HG03025 (cell line): ENCODE measurements at regions not wholly inside any gene's neighbourhood (a gene's known extent, or its start where the extent isn't known, plus 50 kb on each side); places are given as distances from the start of the nearest gene placed in this dataset.

ENCODE experiments used
- ATAC-seq: cut with Tn5 transposase; IDR thresholded peaks from one replicate; pipeline ENCODE4 v1.9.1; 2021; ENCODE audit warnings: mild to moderate bottlenecking, moderate library complexity; ENCODE audit not compliant: unreplicated experiment, low FRiP score

DNA sequence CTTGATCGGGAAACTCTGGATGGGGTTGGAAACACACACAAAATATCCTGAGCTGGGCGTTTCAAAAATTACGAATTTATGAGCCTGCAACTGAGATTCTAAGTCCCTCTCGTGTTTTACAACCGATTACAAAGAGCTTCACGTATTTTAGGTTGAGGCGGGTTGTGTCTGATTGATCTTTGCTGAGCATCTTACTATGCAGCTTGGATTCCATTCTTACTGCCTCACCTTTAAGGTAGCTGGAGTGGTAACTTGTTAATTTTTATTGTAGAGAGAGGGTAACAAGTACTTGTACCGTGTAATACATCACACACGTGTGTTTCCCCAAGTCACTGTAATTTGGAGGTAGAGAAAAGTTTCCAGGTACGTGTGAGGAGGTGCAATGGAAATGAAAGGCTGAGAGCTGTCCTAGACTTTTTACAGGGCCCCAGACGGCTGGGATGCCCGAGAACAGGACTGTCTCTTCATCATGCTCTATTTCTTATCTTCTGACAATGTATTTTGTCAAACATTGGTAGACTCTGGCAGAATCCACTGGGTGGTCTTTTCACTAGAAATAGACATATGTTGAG is 97.8 kb upstream of the TENM3 start:
- ATAC-seq: no peak

DNA sequence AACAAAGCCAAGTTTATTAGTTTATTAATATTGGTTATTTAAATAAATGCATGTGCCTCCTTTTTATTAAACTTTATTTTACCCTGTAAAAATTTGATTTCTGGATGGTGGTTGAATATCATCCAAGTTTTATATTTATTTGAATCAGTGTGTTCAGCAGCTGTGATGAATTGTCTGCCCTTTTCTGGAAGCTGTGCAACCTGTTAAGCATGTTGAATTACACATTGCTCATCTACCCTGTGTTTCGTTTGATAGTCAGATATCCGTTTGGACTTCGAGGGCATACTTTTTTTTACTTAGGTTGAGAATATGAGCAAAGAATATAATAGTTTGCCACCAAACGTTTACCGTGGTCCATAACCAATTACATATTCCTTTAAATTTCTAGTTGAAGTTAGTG is 95.8 kb upstream of the TENM3 start:
- ATAC-seq: no peak

DNA sequence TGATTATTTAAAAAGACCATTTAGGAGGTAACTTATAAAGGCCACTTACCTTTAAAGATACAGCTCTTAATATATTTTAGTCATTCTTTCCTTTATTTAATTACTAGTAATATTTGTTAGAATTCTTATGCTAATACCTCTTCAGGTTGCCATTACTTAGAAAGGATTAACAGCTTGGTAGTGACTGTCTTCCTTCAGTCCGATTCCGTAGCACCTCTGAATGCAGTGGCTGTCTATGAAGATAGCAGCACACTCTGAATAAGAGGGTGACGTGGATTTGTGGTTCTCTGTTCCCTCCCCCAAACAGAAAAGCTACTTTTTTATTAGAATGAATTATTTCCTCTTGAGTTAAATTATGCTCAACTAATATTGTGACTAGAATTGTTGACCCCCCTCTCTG is 92.6 kb upstream of the TENM3 start:
- no peak for ATAC-seq

DNA sequence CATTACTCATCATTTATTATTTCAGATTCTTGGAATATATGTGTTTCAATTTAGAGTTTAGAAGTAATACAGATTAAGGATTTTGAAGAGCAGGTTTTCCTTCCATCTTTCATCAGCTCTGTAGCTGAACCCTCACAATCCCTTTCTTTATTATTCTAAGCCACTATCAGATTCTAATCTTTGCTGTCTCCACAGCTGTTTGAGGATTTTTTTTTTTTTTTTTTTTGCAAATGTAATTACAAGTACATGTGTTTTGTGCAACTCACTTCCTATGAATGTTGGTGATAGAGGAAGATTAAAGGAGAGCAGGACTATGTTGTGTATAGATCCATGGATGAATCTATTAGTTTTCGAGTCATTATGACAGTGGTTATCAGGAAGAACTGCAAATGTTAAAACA is 87.4 kb upstream of the TENM3 start:
- ATAC-seq: no peak

DNA sequence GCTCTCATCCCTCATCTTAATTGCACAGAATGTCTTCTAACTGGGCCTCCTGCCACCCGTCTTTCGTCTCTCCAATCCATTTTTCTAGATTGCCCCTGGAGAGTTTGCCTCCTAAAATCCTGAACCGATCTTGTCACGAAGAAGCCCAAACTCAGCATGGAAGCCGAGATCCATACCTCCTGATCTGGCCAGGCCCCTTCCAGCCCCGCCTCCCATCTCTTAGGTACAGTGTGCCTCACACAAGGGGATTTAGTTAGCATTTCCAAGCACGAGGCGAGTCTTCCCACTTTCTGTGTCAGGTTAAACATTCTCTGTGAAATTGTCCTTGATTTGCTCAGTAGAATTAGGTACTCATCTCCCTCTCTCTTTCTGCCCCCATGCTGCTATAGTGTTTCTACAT is 80.0 kb upstream of the TENM3 start:
- ATAC-seq: no peak

DNA sequence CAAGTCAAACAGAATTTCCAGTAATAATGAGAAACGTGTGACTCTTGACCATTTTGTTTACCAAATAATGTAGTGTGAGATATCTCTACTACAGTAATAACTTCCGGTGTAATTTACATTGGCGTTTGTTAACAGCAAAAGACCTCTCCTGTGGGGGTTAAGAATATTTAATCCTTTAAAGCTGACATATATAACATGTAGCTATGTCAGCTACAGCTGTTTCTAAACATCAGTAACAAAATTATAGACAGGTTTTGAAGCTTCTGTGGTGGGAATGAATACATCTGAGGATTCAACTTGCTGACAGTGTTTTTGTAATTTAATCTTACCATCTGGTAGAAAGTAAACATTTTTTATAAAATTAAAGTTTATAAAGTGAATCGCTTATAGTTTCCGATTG is 73.6 kb upstream of the TENM3 start:
- ATAC-seq: no peak

DNA sequence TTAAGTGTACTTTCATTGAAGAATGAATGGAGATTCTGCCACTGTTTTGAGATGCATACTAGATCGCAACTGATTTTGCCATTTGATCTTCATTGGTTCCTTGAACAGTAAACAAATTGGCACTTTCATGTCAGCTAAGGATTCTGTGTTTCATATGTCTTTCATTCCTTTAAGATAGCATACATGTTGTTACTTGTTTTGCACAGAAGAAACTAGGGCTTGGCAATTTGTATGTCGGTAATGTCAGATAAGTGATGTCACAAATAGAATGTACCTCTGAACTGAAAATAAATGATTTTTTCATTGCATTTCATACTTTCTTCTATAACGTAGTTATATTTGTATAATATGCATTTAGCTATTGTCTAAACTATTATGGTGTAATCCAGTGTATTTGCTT is 73.2 kb upstream of the TENM3 start:
- no peak for ATAC-seq

DNA sequence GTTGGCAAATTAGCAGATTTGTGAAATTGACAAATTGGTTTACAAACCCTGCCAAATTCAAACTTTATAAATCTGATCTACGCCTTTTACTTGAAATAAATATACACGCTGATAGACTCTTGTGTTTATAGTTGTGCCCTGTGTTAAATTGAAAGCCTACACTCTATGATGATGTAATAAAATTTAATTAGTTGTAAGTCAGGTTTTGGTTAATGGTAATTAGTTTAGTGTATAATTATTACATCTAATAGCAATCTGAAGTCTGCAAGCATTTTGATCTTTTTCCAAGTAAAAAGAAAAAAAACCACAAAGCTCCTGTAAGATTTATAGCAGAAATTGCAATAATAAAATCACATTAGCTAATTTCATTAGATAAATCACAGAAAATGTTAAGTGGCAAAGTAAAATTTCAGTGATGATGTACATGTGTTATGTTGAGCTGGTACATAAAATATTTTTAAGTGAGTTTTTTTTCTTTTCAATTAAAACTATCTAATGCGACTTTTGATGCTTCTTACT is 72.7 kb upstream of the TENM3 start:
- no peak for ATAC-seq

DNA sequence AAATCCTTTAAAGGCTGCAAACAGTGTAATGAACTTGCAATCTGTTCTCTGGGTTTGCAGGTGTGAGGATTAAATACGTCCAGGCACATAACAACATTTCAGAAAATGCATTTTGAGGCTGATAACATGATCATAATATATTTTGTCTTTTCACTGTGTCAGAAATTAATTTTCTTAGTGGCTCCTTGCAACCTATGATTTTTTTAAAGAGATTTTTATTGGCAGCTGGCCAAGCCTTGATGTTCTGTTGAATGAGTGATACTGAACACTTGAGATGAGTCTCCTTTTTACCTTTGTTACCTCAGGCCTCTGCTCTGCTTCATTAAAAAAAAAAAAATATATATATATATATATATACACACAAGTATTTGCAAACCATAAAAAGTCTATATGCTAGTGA is 68.2 kb upstream of the TENM3 start:
- ATAC-seq: no peak

DNA sequence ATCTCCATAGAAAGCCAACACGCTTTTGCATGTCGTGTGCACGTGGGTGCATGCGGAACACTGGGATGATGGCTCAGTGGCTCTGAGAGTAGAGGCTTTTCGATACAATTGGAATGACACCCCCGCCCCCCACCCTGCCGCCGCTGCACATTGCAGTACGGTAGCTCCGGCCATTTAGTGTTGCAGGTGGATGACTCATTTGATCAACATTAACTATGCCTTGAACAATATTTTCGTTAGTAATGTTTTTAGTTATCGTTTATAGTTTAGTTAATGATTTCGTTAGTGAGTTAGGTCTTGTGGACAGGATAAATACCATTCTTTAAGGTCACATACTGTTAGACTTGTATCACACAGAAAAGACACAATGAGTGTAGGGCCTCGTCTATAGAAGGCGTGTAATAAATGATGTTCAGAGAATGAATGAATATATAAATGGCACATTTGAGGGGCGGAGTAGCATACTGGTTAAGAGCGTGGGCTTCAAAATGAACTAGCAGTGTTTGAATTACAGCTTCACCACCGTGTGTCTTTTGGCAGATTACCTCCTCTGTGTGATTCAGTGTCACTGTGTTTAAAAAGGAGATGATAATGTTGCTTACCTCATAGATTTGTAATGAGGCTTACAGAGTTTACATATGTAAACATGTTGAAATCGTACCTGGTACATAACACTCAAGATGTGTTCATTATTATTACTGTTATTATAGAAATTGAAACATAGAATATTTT is 67.2 kb upstream of the TENM3 start:
- no peak for ATAC-seq

DNA sequence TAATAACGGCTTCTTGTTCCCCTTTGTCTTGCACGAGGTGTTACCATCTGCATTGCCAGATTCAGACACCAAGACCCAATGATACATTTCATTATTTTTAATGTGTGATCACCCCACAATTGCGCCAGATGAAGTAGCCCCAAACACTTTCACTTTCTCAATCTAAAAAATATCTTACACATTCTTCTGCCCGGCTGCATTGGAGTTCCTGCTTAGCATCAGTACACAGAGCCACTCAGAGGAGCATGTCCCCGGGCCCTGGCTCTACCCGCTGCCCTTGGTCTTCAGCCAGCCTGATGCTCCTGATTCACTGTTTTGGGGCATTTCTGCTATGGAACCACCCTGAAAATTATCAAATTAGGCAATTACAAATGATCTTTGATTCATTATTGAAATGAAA is 66.0 kb upstream of the TENM3 start:
- no peak for ATAC-seq

DNA sequence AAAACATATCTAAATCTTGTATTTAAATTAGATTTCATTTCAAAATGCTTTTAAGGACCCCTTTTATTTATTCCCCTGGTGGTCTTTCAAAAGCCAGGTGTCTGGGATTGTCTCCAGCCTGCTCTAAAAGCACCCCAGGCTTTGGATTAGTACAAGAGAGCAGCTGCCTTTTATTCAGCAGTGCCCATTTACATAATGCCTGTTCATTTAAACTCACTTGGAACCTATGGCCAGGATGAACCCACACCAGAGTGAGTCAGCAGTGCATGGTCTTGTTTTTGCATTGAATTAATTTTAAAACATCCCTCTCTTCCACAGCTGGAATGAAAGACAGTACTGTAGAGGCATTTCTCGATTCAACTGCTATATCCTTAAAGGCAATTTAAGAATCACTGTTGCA is 64.1 kb upstream of the TENM3 start:
- ATAC-seq: no peak

DNA sequence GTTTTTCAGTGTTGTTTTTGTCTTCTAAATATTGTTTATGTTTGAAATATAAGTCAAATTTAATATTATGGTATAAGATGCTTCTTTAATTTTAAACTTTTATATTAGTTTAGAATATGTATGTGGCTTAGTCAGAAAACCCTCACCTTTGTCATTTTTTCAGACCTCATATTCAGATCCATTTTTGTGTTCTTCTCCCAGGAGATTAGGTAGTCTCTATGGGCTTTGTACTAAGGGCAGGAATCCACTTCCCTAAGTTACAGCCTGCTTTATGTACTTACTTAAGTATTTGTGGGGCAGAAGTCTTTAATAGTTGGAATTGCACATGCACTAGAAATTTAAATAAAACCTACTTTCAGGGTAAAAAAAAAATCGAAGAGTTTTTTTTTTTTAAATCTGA is 63.5 kb upstream of the TENM3 start:
- ATAC-seq: no peak

DNA sequence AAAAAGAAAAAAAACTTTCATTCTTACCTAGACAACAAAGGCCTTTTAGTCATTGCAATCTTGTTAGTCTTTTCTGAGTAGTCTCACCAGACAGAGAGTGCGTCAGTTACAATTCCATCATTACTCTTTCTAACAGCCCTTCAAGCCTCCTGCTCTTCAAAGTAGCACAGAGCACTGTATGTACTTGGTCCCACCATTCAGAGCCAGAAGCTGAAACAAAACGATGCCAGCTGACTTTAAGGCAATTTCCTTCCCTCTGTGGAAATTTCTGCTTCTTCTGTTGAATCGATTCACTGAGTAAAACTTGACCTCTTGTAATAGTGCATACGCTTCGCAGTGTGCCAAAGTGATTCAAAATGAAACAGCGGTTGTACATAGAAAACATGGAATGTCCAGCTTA is 57.7 kb upstream of the TENM3 start:
- no peak for ATAC-seq

DNA sequence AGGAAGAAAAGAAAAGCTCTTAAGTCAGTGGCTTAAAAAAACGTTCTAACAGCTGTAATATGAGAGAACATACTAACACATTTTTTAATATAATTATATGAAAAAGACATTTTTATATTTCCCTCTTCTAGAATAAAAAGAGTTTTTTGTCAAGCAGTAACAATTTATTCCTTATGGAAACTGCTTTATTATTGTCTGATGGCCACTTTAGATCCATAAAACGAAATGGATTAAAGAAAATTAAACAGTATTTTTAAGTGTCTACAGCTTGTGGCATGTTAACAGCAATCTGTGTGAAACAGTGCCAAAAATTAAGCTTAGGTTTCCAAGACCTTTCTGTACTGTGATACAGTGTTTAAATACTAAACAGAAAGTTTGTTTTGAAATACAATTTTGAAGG is 55.5 kb upstream of the TENM3 start:
- ATAC-seq: no peak

DNA sequence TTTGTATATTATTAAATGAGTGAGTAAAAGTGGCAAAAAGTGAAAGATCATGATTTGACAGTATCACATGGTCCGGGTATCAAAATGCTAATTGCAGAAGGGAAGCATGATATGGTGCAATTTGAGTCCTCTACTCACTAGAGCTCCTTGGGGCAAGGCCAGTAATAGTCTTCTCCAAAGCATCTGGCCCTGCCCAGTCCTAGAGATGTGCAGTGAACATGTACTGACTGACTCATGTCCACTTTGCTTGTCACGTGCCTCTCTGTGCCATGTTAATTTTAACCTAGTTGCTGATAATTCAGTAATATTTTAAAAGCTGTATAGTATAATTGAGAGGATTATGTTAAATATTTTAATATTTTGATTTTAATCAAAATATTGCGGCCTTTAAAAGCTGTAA is 54.6 kb upstream of the TENM3 start:
- ATAC-seq: no peak

DNA sequence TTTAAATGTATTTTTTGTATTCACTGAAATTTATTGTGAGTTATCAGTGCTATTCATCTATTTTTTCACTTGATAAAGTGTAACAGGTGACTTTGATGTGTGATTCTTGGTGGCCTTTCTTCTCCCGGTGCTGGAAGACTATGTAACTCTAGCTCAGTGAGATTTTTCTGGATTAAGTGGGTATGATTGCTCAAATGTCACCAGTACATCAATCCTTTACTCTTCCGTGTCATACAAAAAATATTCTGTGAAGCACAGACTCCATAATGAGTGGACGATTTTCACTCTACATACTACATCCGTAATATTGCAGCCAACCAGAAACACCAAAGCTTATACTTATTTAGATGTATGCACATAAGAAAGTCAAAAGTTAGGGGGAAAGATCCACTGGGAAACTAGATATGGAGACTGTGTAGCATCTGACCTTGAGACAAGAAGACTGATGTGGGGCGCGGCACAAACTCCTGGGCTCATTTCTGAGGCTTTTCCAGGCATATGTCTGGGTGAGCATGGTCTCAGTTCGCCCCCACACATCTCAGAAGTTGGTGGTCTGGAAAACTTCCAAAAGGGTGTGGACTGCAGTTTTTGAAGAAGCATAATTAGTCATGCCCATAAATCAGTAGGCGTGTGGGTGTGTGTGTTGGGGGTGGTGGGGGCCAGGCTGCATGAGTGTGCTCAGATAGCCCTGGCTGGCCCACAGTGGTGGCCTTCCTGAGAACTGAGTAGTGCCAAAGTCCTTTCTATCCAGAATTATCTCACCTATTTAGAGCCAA is 53.9 kb upstream of the TENM3 start:
- no peak for ATAC-seq

DNA sequence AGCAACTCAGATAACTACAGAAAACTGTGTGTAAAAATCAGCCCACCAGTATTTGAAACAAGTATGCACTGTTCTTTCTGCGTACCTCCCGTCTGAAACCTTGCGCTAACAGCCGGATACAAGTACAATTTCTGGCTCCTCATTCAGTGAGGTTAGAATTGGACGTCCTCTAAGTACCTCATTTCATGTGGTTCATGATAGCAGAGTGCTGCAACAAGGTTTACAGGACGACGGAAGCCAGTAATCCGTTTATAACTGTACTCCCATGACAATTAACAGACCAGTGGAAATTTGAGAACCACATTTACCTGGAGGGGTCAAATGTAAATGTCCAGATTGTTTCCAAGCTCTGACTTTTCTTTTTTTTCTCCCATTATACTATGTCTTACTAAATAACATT is 52.9 kb upstream of the TENM3 start:
- ATAC-seq: no peak

DNA sequence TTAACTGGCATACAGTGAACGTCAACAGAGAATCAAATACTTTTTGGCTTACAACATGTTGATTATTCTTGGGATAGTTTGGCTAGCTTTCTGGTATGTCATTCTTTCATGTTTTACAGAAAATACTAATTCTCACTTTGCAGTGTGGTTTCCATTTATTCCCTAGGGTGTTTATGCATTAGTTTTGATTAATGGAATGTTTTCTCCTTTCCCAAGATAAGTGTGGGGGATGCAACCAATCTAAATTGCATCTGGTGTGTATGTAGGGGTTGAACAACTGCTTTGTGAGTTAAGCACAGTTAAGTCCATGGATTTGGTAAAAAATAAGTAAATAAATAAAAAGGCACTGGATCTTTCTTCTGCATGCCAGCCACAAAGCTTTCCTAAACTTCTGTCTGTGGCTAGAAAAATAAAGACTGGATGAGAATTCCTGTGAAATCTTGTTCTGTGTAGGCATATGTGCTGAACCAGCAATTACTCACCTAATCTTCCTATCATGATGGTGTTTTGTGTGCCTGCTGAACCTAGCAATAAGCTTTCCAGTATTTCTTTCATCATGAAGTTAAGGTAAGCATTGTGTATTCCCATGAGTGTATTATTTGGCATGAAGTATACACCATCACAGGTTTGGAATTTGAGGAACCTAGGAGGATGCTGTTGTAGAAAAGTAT is 50.6 kb upstream of the TENM3 start:
- no peak for ATAC-seq

DNA sequence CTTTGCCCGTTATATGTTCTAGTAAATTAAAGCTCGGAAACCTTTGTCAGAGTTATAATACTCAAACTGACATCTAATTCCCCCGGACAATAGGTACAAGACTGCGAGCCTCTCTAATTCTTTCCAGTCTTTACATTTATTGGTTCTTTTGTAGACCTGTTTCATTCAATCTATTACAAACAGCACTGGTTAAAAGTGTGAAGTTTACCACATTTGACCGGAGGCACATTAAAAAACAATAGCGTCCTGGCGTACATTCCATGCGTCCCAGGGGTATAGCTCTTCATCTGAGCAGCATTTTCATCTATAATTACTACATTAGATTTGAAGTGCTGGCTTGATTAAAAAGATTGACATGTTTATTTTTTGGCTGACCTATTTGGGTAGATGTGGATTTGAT is 49.9 kb upstream of the TENM3 start:
- ATAC-seq: no peak
